Uterus (tissue), 2 donors: ENCODE measurements at regions not wholly inside any gene's neighbourhood (a gene's known extent, or its start where the extent isn't known, plus 50 kb on each side); places are given as distances from the start of the nearest gene placed in this dataset.

Experiments
- CTCF ChIP-seq, 4 experiments: fragments of 200-600 bp in 2 of 4; fragments of 450-650 bp in 2 of 4; sonication (generic) in 2 of 4; IDR thresholded peaks; one replicate each; pipeline ENCODE4 v1.5.1; 2016 to 2019; ENCODE audit warnings: antibody characterized with exemption in 4 of 4, mild to moderate bottlenecking in 2 of 4, moderate library complexity in 1 of 4
- POLR2A ChIP-seq, 2 donors: fragments of 450-650 bp; IDR thresholded peaks; one replicate each; pipeline ENCODE4 v1.6.1; 2016; ENCODE audit warnings: antibody characterized with exemption in 2 of 2, mild to moderate bottlenecking in 1 of 2, moderate library complexity in 1 of 2

- TF ChIP-seq POLR2A (IDR thresholded peaks at IDR 0.05) (no peak), CTCF (IDR thresholded peaks at IDR 0.05) (no peak)
Observed at GRCh38 chr6:1126036-1126435, 185.9 kb upstream of the FOXQ1 start.
